NCI-H2196 treated with DMSO at 0.1 percent for 48 hours (cell line): ENCODE measurements at regions not wholly inside any gene's neighbourhood (a gene's known extent, or its start where the extent isn't known, plus 50 kb on each side); places are given as distances from the start of the nearest gene placed in this dataset.

Experiments used
- DNase-seq: peaks from one replicate; lab custom pipeline; 2025; ENCODE audit not compliant: unreplicated experiment; lab: John Stamatoyannopoulos, UW

DNA sequence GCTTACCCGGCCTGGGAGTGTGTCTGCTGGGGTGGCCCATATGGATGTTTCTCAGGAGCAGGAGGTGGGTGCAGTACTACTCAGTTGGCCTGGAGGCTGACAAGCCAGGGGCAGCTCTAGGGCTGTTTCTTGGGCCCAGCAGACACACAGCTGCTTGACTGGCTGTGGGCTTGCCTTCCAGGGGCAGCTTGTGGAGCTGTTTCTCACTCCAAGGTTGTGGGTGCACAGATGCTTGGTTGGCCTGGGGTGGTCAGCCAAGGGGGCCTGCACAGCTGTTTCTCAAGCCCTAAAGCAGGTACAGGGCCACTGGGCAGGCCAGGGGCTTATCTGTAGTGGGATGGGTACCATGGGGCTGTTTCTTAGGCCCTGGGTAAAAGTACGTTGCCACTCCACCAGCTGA is 1078.1 kb upstream of the ADGRL2 start:
- DNase-seq: no peak

DNA sequence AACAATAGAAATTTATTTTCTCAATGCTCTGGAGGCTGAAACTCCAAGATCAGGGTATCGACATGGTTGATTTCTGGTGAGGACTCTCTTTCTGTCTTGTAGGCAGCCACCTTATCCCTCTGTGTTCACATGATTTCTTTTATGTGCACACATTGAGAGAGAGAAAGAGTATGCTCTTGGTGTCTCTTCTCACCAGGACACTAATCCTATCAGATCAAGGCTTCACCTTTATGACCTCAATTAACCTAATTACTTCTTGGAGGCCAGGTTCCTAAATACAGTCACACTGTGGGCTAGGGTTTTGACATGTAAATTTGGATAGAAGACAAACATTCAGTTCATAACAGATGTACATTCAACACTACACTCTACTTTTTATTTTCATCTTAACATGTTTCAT is 1094.2 kb upstream of the ADGRL2 start:
- DNase-seq: no peak

DNA sequence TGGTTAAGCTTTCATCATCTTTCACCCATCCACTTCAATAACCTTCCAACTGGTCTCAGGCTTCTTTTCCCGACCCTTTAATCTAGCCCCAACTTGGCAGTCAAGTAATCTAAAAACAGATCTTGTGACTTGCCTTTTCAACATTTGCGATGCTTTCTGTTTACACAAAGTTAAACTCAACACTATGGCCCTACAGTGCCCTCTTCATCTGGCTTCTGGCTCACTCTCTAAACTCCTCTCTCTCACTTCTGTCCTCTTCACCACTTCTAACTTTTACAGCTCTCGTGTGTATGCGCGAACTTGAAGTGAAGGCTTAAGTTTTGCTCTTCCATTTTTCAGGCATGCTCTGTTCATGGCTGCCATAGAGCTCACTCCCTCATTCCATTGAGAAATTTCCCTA is 1122.3 kb upstream of the ADGRL2 start:
- no peak for DNase-seq

DNA sequence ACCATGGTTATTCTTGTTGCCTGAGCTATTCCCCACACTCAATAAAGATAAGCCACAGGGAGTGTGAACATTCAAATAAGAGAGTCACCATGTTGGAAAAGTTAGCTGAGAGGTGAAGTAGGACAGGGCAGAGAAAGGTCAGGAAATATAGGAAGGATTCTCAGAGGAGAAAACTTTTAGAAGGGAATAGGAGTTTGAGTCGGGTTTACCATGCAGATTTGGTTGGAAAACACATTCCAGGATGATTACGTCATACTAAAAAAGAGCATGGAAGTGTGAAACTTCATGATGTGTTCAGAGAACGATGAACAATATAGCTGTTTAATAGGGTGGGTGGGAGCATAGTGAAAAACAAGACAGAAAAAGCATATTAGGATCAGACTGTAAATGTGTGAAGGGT is 1125.3 kb upstream of the ADGRL2 start:
- no peak for DNase-seq

DNA sequence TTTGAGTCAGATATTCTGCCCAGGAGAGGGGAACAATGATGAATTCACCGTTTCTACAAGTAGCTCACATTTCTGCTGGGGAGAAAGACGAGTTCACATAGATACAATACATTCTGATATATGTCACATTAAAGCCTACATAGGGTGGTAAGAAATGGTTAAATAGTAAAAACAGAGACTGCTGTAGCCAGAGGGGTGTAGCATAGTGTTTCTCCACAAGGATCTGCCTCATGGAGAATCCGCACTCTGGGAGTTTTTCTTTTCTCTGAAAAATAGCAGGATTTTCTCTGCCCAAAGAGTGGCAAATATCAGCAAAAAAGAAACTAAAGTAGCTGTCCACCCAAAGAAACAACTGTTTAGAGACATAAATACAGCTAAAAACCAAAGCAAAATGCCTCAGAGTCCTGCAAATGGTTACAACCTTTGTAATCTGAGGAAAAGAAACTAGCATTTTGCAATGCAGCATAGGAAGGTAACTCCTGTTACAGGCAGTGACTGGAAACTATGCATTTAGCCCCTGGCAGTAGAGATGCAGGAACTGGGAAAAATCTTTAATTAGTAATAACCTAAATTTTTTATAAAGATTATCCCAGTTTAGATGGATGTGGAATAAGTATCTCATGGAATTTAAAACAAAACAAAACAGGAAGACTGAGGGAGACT is 1126.7 kb upstream of the ADGRL2 start:
- no peak for DNase-seq

DNA sequence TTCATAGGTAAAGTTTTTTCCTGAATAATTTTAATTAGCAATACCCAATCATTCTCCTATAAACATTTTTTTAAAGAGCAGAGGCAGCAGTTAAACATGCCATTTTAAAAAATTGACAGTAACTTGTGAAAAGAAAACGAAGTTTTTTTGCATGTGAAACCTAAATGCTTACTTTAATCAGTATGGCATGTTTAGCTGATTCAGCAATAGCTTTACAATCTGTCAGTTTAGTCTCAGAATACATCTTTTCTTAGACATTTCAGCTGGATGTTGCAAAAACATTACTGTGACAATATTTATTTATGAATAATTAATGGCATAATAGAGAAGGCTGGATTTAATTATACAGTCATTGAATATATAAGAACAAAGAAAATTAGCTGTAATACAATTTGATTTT is 1132.4 kb upstream of the ADGRL2 start:
- DNase-seq: no peak

DNA sequence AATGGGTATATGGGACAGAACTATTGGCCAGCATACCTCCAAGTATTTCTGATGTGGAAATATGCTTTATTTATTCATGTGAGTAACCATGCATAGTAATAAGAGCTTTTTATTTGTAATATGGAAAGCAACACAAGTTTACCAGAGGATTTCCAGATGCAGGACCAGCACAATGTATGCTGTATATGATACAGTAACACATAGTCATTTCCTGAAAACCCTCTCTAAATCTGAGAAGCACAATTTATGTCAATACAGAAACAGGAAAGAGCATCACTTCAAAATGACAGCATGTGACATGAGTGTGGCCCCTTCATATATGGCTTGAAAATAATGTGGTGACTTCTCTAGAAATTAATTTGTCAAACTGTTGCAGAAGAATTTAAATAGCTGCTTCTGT is 1134.7 kb upstream of the ADGRL2 start:
- no peak for DNase-seq

DNA sequence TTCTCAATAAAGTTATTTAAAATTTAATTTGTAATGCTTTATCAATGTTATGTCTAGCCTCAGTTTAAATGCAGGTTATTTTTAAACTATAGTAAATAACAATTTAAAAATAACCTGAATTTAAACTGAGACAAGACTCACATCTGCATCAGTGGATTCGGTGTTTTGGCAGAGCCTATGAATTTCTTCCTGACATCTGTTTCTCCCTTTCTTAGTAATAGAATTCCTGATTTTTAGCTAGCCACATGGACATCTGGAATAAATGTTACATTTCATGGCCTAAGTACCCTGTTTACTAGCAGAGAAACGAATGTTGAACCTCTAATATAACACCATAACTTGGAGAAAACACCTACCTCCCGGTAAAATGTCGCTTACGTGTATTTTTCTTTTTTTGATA is 1141.6 kb upstream of the ADGRL2 start:
- no peak for DNase-seq

DNA sequence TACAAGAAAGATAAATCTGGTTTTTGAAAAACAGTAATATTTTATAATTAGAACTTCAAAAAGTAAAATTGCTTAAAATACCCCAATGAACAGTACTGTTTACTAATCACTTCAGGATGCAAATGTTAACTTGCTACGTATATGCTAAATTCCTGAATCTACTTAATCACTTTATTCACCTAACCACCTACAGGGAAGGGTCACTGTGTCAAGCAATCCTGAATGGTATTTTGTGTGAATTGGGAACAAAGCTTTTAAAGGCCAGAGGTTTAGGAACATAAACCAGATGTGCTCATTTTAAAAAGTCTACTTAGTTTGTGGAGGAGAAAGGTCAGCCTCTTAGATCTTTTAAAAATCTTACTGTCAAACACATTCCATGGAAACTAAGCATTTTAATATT is 1143.0 kb upstream of the ADGRL2 start:
- no peak for DNase-seq

DNA sequence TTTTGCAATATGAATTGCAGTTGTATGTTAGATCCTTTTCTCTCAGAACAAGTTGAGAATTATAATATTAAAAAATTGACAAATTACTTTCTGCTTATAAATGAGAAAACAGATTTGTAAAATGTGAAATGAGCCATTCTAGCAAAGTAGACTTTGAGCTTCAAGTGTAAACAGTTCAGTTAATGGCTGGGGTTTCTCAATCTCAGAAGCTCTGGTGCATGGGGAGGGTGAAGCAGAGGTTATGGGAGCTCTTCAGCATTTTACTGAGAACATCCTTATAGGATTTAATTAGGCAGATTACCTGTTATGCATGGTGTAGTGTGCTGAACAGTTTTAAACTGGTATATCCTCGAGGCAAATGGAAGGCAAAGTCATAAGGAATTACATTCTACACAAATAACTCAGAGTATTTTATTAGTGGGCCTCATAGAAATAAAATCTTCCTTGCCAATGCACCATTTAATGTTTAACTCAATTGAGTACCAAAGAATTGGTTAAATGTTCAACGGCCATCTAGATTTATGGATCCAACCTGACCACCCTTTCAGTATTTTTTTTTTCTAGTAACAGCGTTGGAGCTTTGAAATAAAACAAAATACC is 1143.6 kb upstream of the ADGRL2 start:
- DNase-seq: no peak

DNA sequence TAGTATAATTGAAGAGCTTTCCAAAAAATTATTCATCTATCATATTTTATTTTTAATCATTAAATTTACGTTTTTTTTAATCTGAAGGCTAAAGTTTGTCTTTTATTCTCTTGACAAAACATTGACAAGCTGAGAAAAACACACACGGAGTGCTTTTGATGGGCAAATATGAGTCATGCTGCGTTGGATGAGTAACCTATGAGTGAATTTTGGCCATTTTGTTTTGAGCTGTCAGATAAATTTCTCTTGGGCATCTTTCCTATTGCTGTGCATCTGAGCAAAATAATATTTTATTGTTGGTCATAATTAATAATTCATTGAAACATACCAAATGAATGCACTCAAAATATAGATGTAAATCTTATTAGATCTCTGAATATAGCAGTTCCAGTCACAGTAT is 1144.1 kb upstream of the ADGRL2 start:
- DNase-seq: no peak

DNA sequence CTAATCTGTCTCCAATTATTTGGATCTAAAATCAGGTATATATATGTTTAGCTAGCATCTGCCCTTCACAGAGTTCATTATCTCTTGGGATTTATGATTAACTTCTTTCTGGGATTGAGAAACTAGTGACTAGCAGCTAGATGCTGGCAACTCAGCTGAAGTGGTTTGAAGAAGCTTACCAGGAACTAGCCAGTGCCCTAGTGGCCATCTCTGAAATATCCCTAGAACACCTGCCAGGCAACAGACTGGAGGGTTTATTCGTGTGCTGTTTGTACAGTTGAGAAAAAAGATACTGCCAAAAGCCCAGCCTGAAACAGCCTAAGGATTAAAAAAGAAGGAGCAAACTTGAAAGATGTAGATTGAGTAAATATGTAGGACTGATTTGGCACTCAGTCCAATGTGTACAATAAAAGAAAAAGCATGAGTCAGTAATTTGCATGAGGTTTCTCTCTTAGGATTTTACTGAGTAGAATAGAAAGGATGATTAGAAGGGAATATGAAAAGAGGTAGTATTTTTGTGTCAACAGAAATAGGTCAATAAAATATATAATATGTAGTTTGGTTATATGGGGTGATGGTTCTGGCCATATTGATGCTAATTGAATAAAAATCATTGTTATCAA is 1144.6 kb upstream of the ADGRL2 start:
- DNase-seq: no peak

DNA sequence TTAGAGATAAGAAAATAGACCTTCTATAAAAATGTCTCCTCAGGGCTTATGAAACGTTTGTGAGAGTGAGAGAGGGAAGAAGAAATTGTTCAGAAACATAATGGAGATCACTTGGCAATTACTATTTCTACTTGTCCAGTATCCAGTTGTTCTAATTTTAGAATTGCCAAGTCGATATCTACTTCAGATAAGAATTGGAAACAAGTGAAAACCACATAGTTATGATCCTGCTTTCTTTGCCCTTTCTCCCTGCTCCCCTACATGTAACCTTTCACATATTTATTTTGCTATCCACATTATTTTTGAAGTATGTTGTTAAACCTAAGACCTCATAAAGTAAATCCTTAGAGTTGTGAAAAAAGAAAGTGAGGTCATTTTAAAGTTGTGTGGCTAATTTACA is 1154.7 kb upstream of the ADGRL2 start:
- no peak for DNase-seq

DNA sequence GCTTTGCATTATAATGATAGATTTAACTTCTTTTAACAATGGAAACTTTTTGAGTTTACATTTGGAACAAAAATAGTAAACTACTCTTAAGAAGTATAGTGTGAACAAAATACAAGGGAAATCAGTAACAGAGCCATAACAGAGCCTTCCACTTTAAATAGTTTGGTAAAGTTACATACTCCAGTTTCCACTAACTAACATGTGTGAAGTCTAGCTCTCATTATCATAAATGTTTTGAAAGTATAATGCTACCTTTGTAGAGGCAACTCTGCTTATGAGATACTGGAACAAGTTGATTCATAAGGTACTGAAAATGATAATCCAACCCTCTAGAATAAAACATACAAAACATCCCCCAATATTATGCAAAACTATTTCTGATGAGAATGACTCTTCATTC is 1155.1 kb upstream of the ADGRL2 start:
- no peak for DNase-seq

DNA sequence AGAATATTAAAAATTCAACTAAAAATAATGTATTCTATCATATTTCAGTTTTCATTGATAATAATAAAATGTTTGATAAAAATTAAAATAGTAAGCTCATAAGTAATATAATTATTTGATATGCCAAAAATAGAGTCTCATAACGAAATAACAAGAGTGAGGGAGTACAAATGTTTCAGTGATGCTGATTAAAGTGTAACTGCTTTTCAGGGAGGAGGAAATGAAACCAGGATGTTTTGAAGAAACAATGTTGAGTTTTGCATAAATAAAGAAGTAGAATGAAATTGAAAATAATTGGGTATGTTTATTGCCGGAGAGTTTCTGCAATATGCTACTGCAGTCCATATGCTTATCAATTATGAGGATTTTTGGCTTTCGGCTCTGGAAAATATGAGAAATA is 1159.8 kb upstream of the ADGRL2 start:
- DNase-seq: no peak

DNA sequence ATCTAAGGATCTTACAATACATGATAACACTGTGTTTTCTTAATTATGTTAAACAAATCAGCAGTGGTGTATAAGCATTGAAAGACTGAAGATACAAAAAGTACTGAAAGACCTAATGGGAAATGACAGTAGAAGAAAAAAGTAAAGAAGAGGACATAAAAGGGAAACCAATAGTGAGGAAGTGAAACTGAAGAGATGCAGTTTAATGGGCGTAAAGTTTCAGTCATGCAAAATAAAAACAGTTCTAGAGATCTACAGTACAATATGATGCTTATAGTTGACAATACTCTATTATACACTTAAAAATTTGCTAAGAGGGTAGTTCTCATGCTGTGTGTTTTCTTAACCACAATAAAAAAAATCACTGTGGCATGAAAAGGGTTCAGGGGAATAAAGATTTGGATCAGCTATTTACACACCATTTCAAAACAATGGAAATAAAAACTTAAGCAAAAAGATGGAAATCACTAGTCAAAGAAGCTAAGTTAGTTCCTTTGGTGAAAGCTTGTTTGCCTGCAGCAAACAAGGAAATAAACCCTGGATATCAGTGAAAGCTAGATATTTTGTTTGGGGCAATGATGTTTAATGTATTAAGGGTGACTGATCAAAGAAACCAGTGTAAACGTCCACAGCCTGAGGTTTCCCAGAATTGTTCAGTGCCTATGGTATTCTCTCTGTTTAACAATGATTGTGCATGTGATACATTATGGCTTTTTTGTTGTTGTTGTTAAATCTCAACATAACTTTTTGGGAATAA is 1160.8 kb upstream of the ADGRL2 start:
- DNase-seq: no peak

DNA sequence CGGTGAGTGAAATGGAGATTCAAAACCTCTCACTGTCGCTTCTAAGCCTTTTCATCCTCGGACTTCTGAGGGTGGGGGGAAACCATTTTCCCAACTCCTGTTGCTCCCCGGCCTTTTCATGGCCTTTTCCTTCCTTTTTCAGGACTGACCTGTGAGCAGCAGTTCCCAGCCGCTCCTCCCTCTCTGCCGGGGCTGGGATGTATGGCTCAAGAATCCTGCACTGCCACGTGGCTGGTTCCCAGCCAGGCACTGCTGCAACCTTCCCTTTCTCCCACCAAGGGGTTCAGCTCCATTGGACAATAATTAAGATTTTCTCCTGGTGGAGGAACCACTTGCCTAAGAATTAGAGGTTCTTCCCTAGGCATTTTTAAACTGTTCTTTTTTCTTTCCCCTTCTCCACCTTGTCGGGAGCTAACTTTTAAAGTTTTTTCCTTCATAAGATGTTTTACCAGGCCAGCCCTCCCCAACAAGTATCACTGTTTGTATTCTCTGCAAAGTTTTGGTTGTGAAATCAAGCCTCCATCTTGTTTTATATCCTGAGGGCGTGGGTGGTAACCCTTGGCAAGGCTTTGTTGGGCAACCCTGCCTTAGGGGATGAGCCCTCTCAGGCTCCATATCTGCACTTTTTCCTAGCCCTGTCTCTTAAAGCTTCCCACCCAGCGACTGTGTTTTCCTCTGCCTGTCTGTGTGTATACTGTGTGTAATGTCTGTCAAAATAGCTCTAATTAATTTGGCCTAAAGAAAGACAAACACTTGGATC is 1166.6 kb upstream of the ADGRL2 start:
- DNase-seq: no peak

DNA sequence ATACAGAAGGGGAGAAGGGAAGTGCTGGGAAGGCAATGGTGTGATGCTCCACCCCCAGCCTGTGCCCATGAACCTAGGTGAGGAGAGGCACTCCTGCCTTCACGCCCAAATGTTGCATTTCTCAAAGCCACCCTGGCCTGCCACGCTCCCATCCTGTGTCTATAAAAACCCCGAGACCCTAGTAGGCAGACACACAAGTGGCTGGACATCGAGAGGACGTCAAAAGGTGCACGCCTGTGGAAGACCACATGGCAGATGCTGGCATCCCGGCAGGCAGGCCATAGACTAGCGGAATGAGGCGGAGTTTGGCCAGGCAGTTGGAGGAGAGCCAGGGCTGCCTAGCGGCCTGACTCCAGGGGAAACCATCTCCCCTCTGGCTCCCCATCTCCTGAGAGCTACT is 1168.5 kb upstream of the ADGRL2 start:
- no peak for DNase-seq

DNA sequence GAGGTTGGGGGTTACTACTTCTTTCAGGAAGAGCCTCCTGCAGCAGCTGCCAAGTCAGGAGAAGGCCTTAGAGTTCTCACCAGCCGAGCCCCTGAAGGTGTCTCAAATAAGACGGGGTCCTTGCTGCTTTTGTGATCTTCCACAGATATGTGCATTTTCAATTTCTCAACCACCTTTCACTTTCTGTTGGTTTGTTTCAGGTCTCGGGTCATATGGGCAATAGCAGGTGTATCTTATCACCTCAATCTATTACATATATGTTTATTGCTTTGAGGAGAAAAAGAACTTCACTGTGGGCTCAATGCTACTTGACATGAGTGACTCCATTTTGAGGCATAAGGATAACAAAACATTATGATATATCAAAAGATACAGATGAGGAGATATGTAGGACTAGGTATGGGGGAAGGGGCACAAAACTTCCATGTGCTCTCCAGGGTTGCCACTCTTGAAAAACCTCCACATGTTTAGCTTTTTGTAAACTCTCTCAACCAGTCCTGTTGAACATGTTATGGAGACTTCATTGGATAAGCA is 1171.4 kb upstream of the ADGRL2 start:
- no peak for DNase-seq

DNA sequence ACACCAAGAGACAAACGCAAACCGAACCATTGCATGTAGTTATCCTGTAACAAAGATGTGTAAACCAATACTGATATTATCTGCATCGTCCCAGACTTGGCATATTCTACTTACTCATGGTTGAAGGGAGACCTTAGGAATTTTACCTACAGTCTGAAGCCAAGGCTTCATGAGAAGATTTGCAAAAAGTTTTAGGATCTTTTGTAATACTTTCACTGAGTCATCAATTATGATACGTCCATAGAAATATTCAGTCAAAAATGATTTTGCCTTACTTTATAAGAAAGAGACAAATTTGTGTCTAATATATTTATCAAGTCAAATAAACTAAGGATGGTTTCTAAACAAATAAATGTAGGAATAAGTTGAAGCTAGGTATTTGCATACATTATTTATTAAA is 1176.1 kb upstream of the ADGRL2 start:
- DNase-seq: no peak

DNA sequence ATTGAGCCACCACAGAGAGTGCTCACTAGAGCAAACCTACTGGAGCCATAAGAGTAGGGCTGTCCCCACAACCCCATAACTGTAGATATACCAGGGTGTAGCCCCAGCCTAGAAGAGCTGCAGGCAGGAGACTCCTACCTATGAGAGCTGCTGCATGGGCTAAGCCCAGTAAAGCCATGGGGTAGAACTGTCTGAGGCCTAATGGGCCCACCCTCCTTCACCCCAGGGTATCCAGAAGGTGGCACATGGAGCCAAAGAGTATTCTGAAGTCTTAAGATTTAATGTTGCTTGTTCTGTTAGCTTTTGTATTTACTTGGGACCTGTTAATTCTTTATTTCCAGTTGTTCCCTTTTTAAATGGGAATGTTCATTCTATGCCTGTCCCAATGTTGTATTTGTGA is 1193.7 kb upstream of the ADGRL2 start:
- DNase-seq: no peak
